K562 (cell line): ENCODE measurements at regions not wholly inside any gene's neighbourhood (a gene's known extent, or its start where the extent isn't known, plus 50 kb on each side); places are given as distances from the start of the nearest gene placed in this dataset.

ENCODE experiments used
- ATAC-seq: fragments of 200-7000 bp; cut with Tn5 transposase; 3 replicates; pipeline ENCODE4 v1.9.1; 2020; ENCODE audit warnings: moderate library complexity
- BruUV-seq: library from RNA; stranded (reverse); fragments of 400-500 nt; replicated peaks from 2 replicates; lab custom pipeline; 2021; lab: Mats Ljungman, UMichigan
- CTCF ChIA-PET: fragments of 300-600 bp; formaldehyde crosslinking; extraction: SDS; loops from one replicate; lab custom pipeline; 2021; ENCODE audit warnings: low intra/inter-chr PET ratio; lab: Yijun Ruan, JAX
- POLR2A ChIA-PET: fragments of 300-600, 350-650 bp; sonication (Branson Sonifier 250); formaldehyde crosslinking; extraction: SDS; loops from one replicate; lab custom pipeline; 2021; ENCODE audit warnings: antibody characterized with exemption, inconsistent platforms; lab: Yijun Ruan, JAX
- DNase-seq, 4 experiments: peaks; one replicate each; pipeline versions ENCODE4 v3.0.0 to v3.0.0-alpha.2; 2011 to 2018; ENCODE audit warnings: low spot score in 3 of 4, mixed read lengths in 3 of 4; ENCODE audit errors: extremely low read depth in 1 of 4
- FAIRE-seq: peaks from 2 replicates; lab custom pipeline; 2011; peaks lifted over from hg19 to GRCh38; lab: Jason Lieb, UNC
- H2AFZ ChIP-seq: 2 replicates; pipeline ENCODE4 v1.6.0; 2011; ENCODE audit warnings: low read depth, low read length, control low read depth, inconsistent platforms
- H3K27ac ChIP-seq: fragments of 200-600 bp; 3 replicates; pipeline ENCODE4 v1.8.0; 2011; ENCODE audit warnings: low read depth, mild to moderate bottlenecking, control low read depth, inconsistent platforms, low read length, moderate library complexity, mixed read lengths; ENCODE audit errors: extremely low read depth
- H3K27me3 ChIP-seq, 2 experiments: fragments of 300-600 bp in 1 of 2; 2 replicates in 1 of 2; 3 replicates in 1 of 2; pipeline versions ENCODE4 v1.6.0 to v1.8.0; 2011; ENCODE audit warnings: inconsistent platforms in 2 of 2, low read length in 2 of 2, mild to moderate bottlenecking in 1 of 2, mixed read lengths in 1 of 2, moderate library complexity in 1 of 2; ENCODE audit not compliant: control insufficient read depth in 2 of 2, insufficient read depth in 2 of 2
- H3K36me3 ChIP-seq: fragments of 300-600 bp; 3 replicates; pipeline ENCODE4 v1.8.0; 2011; ENCODE audit warnings: mild to moderate bottlenecking, low read length, inconsistent platforms; ENCODE audit not compliant: control insufficient read depth, insufficient read depth
- H3K4me1 ChIP-seq, 2 experiments: fragments of 200-600 bp in 1 of 2; replicated peaks in 1 of 2; 2 replicates in 1 of 2; 3 replicates in 1 of 2; pipeline versions ENCODE4 v1.5.1 to v1.8.0; 2011; ENCODE audit warnings: inconsistent platforms in 2 of 2, low read length in 2 of 2, mild to moderate bottlenecking in 1 of 2, mixed read lengths in 1 of 2, moderate library complexity in 1 of 2; ENCODE audit not compliant: control insufficient read depth in 2 of 2, insufficient read depth in 2 of 2
- H3K4me2 ChIP-seq: 2 replicates; pipeline ENCODE4 v1.6.1; 2011; ENCODE audit warnings: low read length, control low read depth, inconsistent platforms, mixed read lengths; ENCODE audit not compliant: insufficient read depth
- H3K4me3 ChIP-seq: fragments of 200-600 bp; sonication (generic), shearing (Covaris generic); 2 replicates; pipeline ENCODE4 v1.5.1; 2016; ENCODE audit warnings: control low read depth, inconsistent platforms
- H3K79me2 ChIP-seq: fragments of 200-600 bp; 3 replicates; pipeline ENCODE4 v1.8.0; 2011; ENCODE audit warnings: low read length, inconsistent platforms; ENCODE audit not compliant: control insufficient read depth, insufficient read depth
- H3K9ac ChIP-seq, 2 experiments: 2 replicates each; pipeline versions ENCODE4 v1.6.0 to v1.6.1; 2011; ENCODE audit warnings: low read depth in 2 of 2, low read length in 2 of 2, control low read depth in 1 of 2, inconsistent platforms in 1 of 2, mild to moderate bottlenecking in 1 of 2, mixed read lengths in 1 of 2; ENCODE audit not compliant: insufficient read depth in 1 of 2
- H3K9me1 ChIP-seq: one replicate; pipeline ENCODE4 v1.6.0; 2011; ENCODE audit warnings: inconsistent platforms, mild to moderate bottlenecking, low read length, moderate library complexity; ENCODE audit not compliant: control insufficient read depth, insufficient read depth
- H3K9me3 ChIP-seq: replicated peaks from 2 replicates; pipeline ENCODE4 v1.5.1; 2011; ENCODE audit warnings: low read depth, low read length, inconsistent platforms; ENCODE audit not compliant: control insufficient read depth, insufficient read depth
- H4K20me1 ChIP-seq: replicated peaks from 2 replicates; pipeline ENCODE4 v1.6.1; 2011; ENCODE audit warnings: low read length, inconsistent platforms, mixed read lengths; ENCODE audit not compliant: control insufficient read depth, insufficient read depth
- ESRRA ChIP-seq: fragments of 450-650 bp; IDR thresholded peaks from 2 replicates; pipeline ENCODE4 v1.6.1; 2014; ENCODE audit warnings: low read depth, mild to moderate bottlenecking, moderate library complexity, borderline replicate concordance
- HDAC1 ChIP-seq, 2 experiments: fragments of 450-650 bp; IDR thresholded peaks; 2 replicates each; pipeline ENCODE4 v1.6.1; 2016 to 2017; ENCODE audit warnings: inconsistent platforms in 1 of 2, mild to moderate bottlenecking in 1 of 2, moderate library complexity in 1 of 2
- NR2C1 ChIP-seq, 2 experiments: fragments of 450-650 bp; IDR thresholded peaks; 2 replicates each; pipeline ENCODE4 v1.6.1; 2017; ENCODE audit warnings: mild to moderate bottlenecking in 2 of 2, antibody characterized with exemption in 1 of 2, inconsistent platforms in 1 of 2, missing compliant biosample characterization in 1 of 2, missing genetic modification characterization in 1 of 2
- NR2C2 ChIP-seq, 2 experiments: fragments of 200-800 bp in 1 of 2; sonication (Bioruptor generic) in 1 of 2; sonication (generic) in 1 of 2; formaldehyde crosslinking in 1 of 2; IDR thresholded peaks; 2 replicates each; pipeline versions ENCODE4 v1.6.1 to v1.8.0; 2016 to 2022; ENCODE audit warnings: mild to moderate bottlenecking in 1 of 2, missing compliant biosample characterization in 1 of 2, missing genetic modification characterization in 1 of 2, missing genetic modification reagents in 1 of 2
- RCOR1 ChIP-seq, 2 experiments: IDR thresholded peaks; 2 replicates each; pipeline ENCODE4 v1.6.1; 2012; ENCODE audit warnings: low read depth in 2 of 2, low read length in 2 of 2, borderline replicate concordance in 1 of 2, improper control_type of control experiment in 1 of 2
- SNIP1 ChIP-seq: fragments of 450-650 bp; IDR thresholded peaks from 2 replicates; pipeline ENCODE4 v1.7.1; 2017; ENCODE audit warnings: low read depth, mild to moderate bottlenecking
- TCF7L2 ChIP-seq: fragments of 150-350 bp; IDR thresholded peaks from 2 replicates; pipeline ENCODE4 v1.6.1; 2016; ENCODE audit warnings: low read depth, mild to moderate bottlenecking, low read length, moderate library complexity
- WGBS: fragments of 100-300 bp; shearing (Covaris generic); methylation state at CpG from one replicate; pipeline ENCODE4 v1.1.6; 2016; ENCODE audit warnings: low coverage, mixed read lengths; ENCODE audit not compliant: insufficient coverage; ENCODE audit errors: missing lambda C conversion rate; 5-methylcytosine and 5-hydroxymethylcytosine counted together
- in situ Hi-C: fragments of 300-500 bp; cut with MboI; formaldehyde crosslinking; loops from 4 replicates; pipeline ENCODE4 v1.15.0; 2018; ENCODE audit warnings: inconsistent platforms, mixed read lengths
- intact Hi-C: fragments of 100-400 bp; cut with micrococcal nuclease; formaldehyde crosslinking; loops from 2 replicates; pipeline ENCODE4 v1.14.2; 2022
- TF ChIP-seq, protein P1 (sequence below): IDR thresholded peaks from 3 replicates; pipeline ENCODE4 v1.6.1; 2011; ENCODE audit warnings: borderline replicate concordance, mild to moderate bottlenecking, moderate library complexity; ENCODE audit not compliant: insufficient read length; ENCODE audit errors: extremely low read depth
- TF ChIP-seq, protein P2 (sequence below), 2 experiments: fragments of 450-650 bp in 1 of 2; sonication (generic) in 1 of 2; formaldehyde crosslinking in 1 of 2; IDR thresholded peaks in 1 of 2; conservative IDR thresholded peaks in 1 of 2; 2 replicates each; pipeline versions ENCODE4 v1.6.1 to v1.8.1; 2016 to 2023; ENCODE audit warnings: mild to moderate bottlenecking in 2 of 2, moderate library complexity in 2 of 2, inconsistent platforms in 1 of 2, missing genetic modification reagents in 1 of 2

- Histone ChIP-seq H3K27ac (no peak overlapping the region), H3K27me3 (peaks cover 0 to 5% of the 10 kb centered on the region in 2 experiments; a peak in 1 of 5 replicates)
- TF ChIP-seq NR2C1 (IDR thresholded peaks at IDR 0.05) (peak; percentile 79), NR2C1 (tag; IDR thresholded peaks at IDR 0.05) (peak; percentile 72), HDAC1 (IDR thresholded peaks at IDR 0.05) (no peak), TCF7L2 (no peak), RCOR1 (IDR thresholded peaks at IDR 0.05; ENCODE audit: borderline replicate concordance in 1 of 2, low read depth in 2 of 2, low read length in 2 of 2) (no peak), NR2C2 (CRISPR knock-in tag; IDR thresholded peaks at IDR 0.05) (peak; percentile 75; the same call in 1 of the 2 replicates), NR2C2 (tag; IDR thresholded peaks at IDR 0.05) (no peak; the same call in 1 of the 2 replicates), ESRRA (peak; percentile 80), SNIP1 (no peak)
- TF ChIP-seq, protein P1, sequence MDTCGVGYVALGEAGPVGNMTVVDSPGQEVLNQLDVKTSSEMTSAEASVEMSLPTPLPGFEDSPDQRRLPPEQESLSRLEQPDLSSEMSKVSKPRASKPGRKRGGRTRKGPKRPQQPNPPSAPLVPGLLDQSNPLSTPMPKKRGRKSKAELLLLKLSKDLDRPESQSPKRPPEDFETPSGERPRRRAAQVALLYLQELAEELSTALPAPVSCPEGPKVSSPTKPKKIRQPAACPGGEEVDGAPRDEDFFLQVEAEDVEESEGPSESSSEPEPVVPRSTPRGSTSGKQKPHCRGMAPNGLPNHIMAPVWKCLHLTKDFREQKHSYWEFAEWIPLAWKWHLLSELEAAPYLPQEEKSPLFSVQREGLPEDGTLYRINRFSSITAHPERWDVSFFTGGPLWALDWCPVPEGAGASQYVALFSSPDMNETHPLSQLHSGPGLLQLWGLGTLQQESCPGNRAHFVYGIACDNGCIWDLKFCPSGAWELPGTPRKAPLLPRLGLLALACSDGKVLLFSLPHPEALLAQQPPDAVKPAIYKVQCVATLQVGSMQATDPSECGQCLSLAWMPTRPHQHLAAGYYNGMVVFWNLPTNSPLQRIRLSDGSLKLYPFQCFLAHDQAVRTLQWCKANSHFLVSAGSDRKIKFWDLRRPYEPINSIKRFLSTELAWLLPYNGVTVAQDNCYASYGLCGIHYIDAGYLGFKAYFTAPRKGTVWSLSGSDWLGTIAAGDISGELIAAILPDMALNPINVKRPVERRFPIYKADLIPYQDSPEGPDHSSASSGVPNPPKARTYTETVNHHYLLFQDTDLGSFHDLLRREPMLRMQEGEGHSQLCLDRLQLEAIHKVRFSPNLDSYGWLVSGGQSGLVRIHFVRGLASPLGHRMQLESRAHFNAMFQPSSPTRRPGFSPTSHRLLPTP = no peak
- TF ChIP-seq, protein P2, sequence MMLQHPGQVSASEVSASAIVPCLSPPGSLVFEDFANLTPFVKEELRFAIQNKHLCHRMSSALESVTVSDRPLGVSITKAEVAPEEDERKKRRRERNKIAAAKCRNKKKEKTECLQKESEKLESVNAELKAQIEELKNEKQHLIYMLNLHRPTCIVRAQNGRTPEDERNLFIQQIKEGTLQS (IDR thresholded peaks at IDR 0.05) = 0 out of 2 replicates have a peak, but pooled peaks have one; percentile 21
- TF ChIP-seq, protein P2 (CRISPR knock-in tag; conservative IDR thresholded peaks at IDR 0.05) = no peak
- TF ChIP-seq, all 486 proteins: peak for 4
- Histone ChIP-seq H3K79me2 (no peaks in the 10 kb centered on the region), H4K20me1 (peaks cover 19% of the 10 kb centered on the region; the same call in 1 of the 2 replicates), H3K36me3 (no peaks in the 10 kb centered on the region), H3K4me1 (no peaks in the 10 kb centered on the region; a peak in 1 of 5 replicates), H3K9me3 (no peaks in the 10 kb centered on the region), H2AFZ (no peak overlapping the region), H3K4me2 (no peak overlapping the region), H3K9ac (no peak overlapping the region), H3K9me1 (no peaks in the 10 kb centered on the region), H3K4me3 (no peak overlapping the region)
- in situ Hi-C loops (no loop called here), intact Hi-C loops (no loop called here)
- CTCF ChIA-PET = no interaction called here
- no peak for ATAC-seq
- FAIRE-seq = no peak
- WGBS = 47% methylated on average over 7 of the region's 7 CpGs
- POLR2A ChIA-PET = interaction anchor here (1.4 kb wide), 1 partner anchor 58 kb away, joined by 3 read pairs; no protein-coding TSS in a partner anchor
- BruUV-seq = no TSS peak
- DNase-seq = no peak
These were observed 153.6 kb upstream of the PITRM1 start for GRCh38 chr10:3325954-3326750.
